Prostate gland (tissue), 2 donors: ENCODE measurements at regions not wholly inside any gene's neighbourhood (a gene's known extent, or its start where the extent isn't known, plus 50 kb on each side); places are given as distances from the start of the nearest gene placed in this dataset.

Source experiments
- DNase-seq: peaks from one replicate; pipeline ENCODE4 v3.0.0-alpha.2; 2019; ENCODE audit warnings: low spot score
- H3K27ac ChIP-seq, 2 donors: fragments of 200-600 bp; sonication (generic); 2 replicates each; pipeline ENCODE4 v1.5.1; 2017 to 2019
- H3K27me3 ChIP-seq: fragments of 200-600 bp; sonication (generic); replicated peaks from 2 replicates; pipeline ENCODE4 v1.5.1; 2019; ENCODE audit not compliant: insufficient read depth
- H3K36me3 ChIP-seq, 2 donors: fragments of 200-600 bp; sonication (generic); 1 replicate in 1 of 2; 2 replicates in 1 of 2; pipeline versions ENCODE4 v1.5.1 to v1.8.1; 2017 to 2019
- H3K4me1 ChIP-seq: fragments of 200-600 bp; sonication (generic); replicated peaks from 2 replicates; pipeline ENCODE4 v1.5.1; 2019
- H3K4me3 ChIP-seq, 2 donors: fragments of 200-600 bp; sonication (generic); 2 replicates each; pipeline ENCODE4 v1.5.1; 2017 to 2019
- H3K9me3 ChIP-seq: fragments of 200-600 bp; sonication (generic); 2 replicates; pipeline ENCODE4 v1.5.1; 2017
- CTCF ChIP-seq, 4 experiments: fragments of 200-600 bp in 2 of 4; fragments of 450-650 bp in 2 of 4; sonication (generic) in 2 of 4; IDR thresholded peaks; 1 replicate in 3 of 4; 2 replicates in 1 of 4; pipeline ENCODE4 v1.5.1; 2016 to 2019; ENCODE audit warnings: antibody characterized with exemption in 4 of 4, mild to moderate bottlenecking in 2 of 4, moderate library complexity in 2 of 4
- POLR2A ChIP-seq: fragments of 450-650 bp; IDR thresholded peaks from one replicate; pipeline ENCODE4 v1.6.1; 2016; ENCODE audit warnings: antibody characterized with exemption, mild to moderate bottlenecking
- POLR2AphosphoS5 ChIP-seq: sonication (generic); formaldehyde crosslinking; IDR thresholded peaks from one replicate; pipeline ENCODE4 v1.6.1; 2017; ENCODE audit warnings: antibody characterized with exemption
- WGBS: methylation state at CpG from one replicate; pipeline ENCODE4 v1.1.5; 2018; 5-methylcytosine and 5-hydroxymethylcytosine counted together
- intact Hi-C: fragments of 100-400 bp; cut with DNase I; formaldehyde crosslinking; loops from one replicate; pipeline ENCODE4 v1.14.2; 2022

- Histone ChIP-seq H3K36me3 (no peaks in the 10 kb centered on the region), H3K4me3 (no peak overlapping the region), H3K27me3 (no peaks in the 10 kb centered on the region), H3K4me1 (no peaks in the 10 kb centered on the region), H3K9me3 (no peaks in the 10 kb centered on the region), H3K27ac (no peak overlapping the region)
- no peak for DNase-seq
- no peak for TF ChIP-seq POLR2A
- 94% methylated on average over 7 of the region's 7 CpGs for WGBS
- intact Hi-C loops = no loop called here
These were observed 244.1 kb upstream of the SEMA3C start for GRCh38 chr7:81162771-81163525.

GRCh38 chr7:81162234-81162633 is 243.4 kb upstream of the SEMA3C start:
- H3K36me3 ChIP-seq = no peaks in the 10 kb centered on the region
- DNase-seq = no peak
- no peaks in the 10 kb centered on the region for H3K27me3 ChIP-seq
- no peak overlapping the region for H3K27ac ChIP-seq
- H3K9me3 ChIP-seq = no peaks in the 10 kb centered on the region
- H3K4me1 ChIP-seq = no peaks in the 10 kb centered on the region
- no peak overlapping the region for H3K4me3 ChIP-seq
- WGBS = 98% methylated on average over 4 of the region's 4 CpGs
- intact Hi-C loops = no loop called here
- TF ChIP-seq POLR2A = no peak
- no peak for TF ChIP-seq POLR2AphosphoS5
- no peak for TF ChIP-seq CTCF (IDR thresholded peaks at IDR 0.05)

DNA sequence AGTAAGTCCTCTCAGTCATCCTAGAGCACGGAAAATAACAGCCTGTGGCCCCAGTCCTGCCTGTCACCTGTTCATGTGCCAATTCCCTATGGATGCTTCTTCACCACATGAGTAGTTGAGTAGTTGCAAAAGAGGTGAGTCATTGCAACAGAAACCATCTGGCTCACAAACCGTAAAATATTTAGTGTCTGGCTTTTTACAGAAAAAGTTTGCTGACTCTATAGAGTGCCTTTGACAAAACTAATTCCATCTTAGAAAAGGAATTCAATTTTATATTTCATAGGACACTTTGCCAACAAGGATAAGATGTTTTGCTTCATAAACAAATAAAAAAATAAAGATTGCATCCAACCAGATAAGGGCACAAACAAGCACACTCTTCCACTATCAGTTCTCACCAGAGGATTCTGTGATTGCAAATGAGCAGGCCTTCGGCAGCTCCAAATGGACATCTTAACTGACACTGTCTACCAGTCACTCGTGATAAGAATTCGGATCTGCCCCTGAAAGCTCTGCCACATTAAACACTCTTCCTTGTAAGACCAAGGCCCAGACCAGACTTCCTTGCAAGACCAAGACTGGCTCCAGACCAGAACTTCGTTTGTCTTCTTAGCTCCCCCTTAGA is 242.7 kb upstream of the SEMA3C start:
- intact Hi-C loops = no loop called here
- TF ChIP-seq POLR2AphosphoS5 (no peak), CTCF (IDR thresholded peaks at IDR 0.05) (no peak), POLR2A (no peak)
- 77% methylated on average over 6 of the region's 6 CpGs for WGBS
- Histone ChIP-seq H3K4me3 (no peak overlapping the region), H3K9me3 (no peaks in the 10 kb centered on the region), H3K27me3 (no peaks in the 10 kb centered on the region), H3K36me3 (no peaks in the 10 kb centered on the region), H3K27ac (no peak overlapping the region), H3K4me1 (no peaks in the 10 kb centered on the region)
- no peak for DNase-seq

- Histone ChIP-seq H3K27me3 (no peaks in the 10 kb centered on the region), H3K4me1 (no peaks in the 10 kb centered on the region), H3K9me3 (no peaks in the 10 kb centered on the region), H3K4me3 (no peak overlapping the region), H3K27ac (no peak overlapping the region), H3K36me3 (no peaks in the 10 kb centered on the region)
- TF ChIP-seq POLR2AphosphoS5 (no peak), POLR2A (no peak), CTCF (IDR thresholded peaks at IDR 0.05) (no peak)
- 79% methylated on average over 2 of the region's 2 CpGs for WGBS
- intact Hi-C loops = no loop called here
- DNase-seq = no peak
These were observed 240.6 kb upstream of the SEMA3C start for GRCh38 chr7:81159402-81159801.

DNA sequence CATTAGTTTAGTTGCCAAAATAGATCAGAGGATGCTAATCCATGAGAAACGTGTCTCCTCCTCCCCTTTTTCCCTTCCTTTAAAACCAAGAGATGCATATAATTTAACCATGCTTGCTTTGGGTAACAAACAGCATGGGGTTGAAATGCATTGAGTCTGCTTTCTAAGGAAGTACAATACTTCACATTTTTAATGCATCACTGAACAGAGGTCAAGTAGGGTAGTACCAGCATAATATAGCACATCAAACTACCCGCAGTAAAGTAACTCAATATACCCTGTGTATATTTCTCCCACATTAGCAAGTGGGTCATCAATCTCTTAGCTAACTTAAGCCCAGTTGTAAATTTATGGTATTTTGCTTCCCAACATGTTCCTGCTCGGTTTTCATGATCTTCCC is 239.3 kb upstream of the SEMA3C start:
- Histone ChIP-seq H3K27me3 (no peaks in the 10 kb centered on the region), H3K9me3 (no peaks in the 10 kb centered on the region), H3K36me3 (no peaks in the 10 kb centered on the region), H3K4me1 (no peaks in the 10 kb centered on the region), H3K4me3 (no peak overlapping the region), H3K27ac (no peak overlapping the region)
- whole genome bisulfite sequencing = 61% methylated on average over 3 of the region's 3 CpGs
- no peak for TF ChIP-seq CTCF (IDR thresholded peaks at IDR 0.05)
- TF ChIP-seq POLR2AphosphoS5 = no peak
- no peak for TF ChIP-seq POLR2A
- DNase-seq = no peak
- intact Hi-C loops = no loop called here
